ENCODE measurements at regions not wholly inside any gene's neighbourhood (a gene's known extent, or its start where the extent isn't known, plus 50 kb on each side); places are given as distances from the start of the nearest gene placed in this dataset.
"Not testable (repeated sequence)": the region's sequence is repeated elsewhere in the genome, so short reads cannot be mapped to it uniquely, and the experiment has no call there.

DNA sequence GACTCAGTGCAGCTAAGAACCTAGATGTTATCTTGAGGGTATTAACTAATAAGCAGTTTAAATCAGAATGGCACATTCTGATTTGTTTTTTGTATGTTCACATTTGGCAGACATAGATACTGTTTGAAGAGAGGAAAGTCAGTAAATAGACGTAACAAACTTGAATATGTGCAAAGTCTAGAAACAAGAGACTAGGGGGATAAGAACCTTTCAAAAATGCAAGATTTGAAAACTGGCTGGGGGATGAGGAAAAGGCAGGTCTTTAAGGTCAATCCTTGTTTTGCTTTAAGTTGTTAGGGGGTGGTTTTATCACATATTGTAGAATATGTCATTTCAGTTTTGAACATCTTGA, 136.5 kb downstream of the ZNF92 start:
- not testable (repeated sequence) for DNase-seq (ENCODE audit: low spot score)

DNA sequence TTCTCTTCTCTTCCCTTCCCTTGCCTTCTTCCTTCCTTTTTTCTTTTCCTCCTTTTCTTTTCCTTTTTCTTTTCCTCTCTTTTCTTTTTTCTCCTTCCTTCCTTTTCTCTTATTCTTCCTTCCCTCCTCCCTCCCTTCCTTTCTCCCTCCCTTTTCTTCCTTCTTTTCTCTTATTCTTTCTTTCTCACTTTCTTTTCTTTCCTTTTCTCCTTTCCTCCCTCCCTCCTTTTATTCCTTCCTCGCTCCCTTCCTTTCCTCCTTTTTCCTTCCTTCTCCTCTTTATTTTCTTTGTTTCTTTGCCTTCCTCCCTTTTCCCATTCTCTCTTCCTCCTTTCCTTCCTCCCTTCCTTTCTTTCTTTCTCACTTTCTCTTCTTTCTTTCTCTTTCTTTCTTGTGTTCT, 146.1 kb downstream of the ZNF92 start:
- not testable (repeated sequence) for DNase-seq (ENCODE audit: low spot score)

DNA sequence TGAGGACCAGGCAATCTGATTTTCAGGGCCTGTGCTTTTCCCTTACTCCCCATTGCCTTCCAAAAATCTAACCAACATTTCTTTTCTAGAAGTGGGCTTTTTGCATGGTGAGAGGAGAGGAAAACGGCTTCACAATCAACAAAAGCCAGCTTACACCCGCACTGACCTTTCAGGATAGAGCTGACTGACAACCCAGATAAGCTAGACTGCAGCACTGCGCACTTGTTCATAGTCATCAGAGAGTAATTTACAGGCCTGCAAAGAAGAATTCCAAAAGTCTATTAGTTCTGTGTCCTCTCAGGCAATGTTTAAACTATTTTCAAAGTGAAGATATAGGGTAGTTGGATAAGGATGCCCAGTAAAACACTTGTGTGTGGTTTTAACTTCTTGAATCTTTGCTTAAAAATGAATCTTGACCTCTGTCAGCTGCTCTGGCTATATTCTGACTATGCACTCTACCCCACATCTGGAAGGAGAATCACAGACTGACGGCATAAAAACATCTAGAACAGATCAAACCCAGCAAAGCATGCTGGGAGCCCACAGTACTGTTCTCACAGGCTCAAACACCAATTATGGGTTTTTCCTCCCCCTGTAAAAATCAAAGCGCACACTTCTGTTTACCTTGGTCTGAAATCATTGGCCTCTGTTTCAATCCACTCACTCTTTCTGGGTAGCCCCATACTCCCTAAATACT, 172.0 kb downstream of the ZNF92 start:
- not testable (repeated sequence) for DNase-seq (ENCODE audit: low spot score)

DNA sequence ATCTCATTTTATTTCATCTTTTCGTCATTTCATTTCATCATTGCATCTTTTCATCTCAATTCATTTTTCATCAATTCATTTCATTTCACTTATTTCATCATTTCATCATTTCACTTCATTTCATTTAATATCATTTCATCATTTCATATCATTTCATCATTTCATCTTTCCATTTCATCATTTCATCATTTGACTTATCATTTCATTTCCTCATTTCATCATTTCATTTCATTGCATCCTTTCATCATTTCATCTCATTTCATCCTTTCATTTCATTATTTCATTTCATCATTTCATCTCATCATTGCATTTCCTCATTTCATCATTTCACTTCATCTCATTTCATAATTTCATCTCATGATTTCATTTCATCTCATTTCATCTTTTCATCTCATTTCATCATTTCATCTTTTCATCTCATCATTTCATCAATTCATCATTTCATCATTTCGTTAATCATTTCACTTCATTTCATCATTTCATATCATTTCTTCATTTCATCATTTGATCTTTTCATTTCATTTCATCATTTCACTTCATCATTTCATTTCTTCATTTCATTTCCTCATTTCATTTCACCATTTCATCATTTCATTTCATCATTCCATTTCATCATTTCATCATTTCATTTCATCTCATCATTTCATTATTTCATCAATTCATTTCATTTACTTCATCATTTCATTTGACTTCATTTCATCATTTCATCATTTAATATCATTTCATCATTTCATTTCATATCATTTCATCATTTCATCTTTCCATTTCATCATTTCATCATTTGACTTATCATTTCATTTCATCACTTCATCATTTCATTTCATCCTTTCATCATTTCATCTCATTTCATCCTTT, 176.2 kb downstream of the ZNF92 start:
- not testable (repeated sequence) for DNase-seq (ENCODE audit: low spot score)

DNA sequence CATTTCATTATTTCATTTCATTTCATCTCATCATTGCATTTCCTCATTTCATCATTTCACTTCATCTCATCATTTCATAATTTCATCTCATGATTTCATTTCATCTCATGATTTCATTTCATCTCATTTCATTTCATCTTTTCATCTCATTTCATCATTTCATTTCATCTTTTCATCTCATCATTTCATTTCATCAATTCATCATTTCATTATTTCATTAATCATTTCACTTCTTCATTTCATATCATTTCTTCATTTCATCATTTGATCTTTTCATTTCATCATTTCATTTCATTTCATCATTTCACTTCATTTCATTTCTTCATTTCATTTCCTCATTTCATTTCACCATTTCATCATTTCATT, 176.8 kb downstream of the ZNF92 start:
- DNase-seq (ENCODE audit: low spot score): not testable (repeated sequence)

DNA sequence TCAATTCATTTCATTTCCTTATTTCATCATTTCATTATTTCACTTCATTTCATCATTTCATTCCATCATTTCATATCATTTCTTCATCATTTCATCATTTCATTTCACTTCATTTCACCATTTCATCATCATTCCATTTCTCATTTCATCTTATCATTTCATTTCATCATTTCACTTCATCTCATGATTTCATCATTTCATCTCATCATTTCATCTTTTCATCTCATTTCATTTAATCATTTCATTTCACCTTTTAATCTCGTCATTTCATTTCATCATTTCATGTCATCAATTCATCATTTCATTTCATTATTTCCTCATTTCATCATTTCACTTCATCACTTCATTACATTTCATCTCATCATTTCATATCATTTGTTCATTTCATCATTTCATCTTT, 177.4 kb downstream of the ZNF92 start:
- DNase-seq (ENCODE audit: low spot score): not testable (repeated sequence)

DNA sequence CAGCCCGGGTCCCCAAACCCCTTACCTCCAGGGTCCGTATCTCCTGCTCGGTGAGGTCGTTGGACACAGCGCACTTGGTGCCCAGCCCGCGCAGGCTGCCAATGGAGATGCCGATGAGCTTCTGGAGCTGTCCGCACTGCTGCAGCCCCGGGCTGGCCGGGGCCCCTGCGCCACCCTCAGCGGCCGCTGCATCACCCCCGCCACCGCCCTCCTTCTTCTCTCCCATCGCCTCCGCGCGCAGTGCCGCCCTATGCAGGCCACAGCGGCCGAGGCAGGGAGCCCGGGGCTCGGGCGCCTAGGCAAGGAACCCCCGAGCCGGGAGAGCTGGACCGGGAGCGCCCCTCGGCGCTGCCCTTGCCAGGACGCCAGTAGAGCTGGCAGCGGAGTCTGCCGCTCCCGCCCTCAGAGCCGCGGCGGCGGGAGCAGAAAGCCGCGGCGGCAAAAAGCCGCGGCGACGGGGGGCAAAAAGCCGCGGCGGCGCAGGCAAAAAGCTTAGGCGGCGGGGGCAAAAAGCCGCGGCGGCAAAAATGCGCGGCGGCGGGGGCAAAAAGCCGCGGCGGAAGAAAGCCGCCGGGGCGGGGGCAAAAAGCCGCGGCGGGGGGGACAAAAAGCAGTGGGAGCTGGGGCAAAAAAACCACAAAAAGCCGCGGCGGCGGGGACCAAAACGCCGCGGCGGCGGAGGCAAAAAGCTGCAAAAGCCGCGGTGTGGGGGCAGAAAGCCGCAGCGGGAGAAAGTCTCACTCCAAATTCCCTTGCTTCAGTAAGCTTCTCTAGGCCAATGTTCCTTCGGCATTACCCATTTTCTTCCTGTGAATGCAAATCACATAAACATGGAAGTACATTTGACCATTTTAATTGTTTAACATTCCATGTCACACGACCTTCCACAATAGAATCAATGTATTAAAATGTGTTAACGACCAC, 181.2 kb downstream of the ZNF92 start:
- not testable (repeated sequence) for DNase-seq (ENCODE audit: low spot score)

DNA sequence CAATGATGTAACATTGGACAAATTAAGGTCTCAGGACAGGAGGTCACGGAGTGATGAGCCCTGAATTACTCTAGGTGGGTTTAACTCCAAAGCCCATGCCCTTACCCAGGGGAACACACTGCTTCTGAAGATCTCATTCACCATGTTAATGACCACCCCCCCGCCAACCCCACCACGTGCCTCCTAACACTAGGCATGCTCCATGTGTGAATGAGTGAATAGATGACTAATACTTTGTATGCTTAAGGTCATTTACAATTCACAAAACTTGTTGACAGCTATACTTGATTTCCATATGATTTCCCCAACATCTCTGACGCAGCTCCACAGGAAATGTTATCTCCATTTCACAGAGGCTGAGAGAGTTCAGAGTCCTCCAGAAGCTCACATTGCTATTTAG, 184.9 kb downstream of the ZNF92 start:
- DNase-seq (ENCODE audit: low spot score): not testable (repeated sequence)

DNA sequence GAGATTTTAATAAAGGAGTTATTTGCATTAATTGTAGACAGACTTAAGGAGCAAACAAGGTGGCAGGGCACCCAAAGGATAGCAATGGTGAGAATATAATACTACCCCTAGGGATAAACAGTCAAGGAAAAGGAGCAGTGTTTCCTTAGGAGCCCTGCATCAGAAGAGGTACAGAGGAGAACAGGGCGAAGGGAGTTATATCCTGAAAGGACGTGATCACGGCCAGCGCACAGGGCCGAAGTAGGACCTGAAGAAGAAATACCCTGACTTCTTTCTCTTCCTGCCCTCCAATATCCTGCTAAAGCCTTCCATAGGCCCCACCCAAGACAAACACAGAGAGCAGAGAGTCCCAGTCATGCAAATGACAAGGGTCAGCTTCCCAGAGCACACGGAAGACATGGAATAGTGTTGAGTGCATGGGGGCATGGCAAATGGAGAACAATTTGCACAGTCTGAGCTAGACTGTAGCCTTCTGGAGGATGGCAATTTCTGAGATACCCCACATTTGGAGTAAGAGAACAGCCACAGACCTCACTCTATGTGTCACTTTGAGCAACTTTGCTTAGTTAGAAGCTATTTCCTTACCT, 188.2 kb downstream of the ZNF92 start:
- DNase-seq (ENCODE audit: low spot score): not testable (repeated sequence)

DNA sequence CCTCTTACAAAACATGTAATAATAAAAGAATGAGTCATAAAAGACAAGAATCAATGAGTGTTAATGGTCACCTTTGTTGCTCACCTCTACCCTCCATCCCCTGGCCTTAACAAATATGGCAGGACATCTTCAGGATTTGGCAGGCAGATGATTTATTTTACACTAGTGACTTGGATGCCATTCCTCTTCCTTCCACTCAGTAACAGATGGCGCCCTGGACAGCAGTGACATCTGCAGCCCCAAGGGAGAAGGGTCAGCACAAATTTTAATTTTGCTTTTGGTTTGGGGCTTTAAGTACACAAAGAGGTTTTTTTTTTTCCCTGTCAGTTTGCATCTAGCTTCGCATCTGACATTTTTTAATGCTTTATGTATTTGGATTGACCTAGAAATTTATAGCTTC, 188.9 kb downstream of the ZNF92 start:
- not testable (repeated sequence) for DNase-seq (ENCODE audit: low spot score)

DNA sequence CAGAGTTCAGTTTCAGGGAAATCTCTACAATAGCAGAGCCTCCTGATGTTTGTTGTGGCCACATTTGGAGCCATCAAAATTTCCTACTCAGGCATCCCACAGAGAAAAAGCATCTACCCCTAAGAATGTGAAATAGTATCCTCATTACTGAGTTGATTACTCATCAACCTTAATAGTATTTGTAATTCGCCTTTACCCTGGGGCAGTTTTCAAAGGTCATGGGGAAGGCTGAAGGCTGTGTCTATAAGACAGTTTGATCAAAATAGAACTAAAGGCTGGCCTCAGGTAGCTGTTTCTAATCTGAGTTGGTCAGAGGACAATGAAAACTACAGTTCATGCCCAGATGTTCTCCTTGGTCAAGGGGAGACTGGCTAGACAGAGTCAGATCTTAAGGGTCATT, 189.7 kb downstream of the ZNF92 start:
- not testable (repeated sequence) for DNase-seq (ENCODE audit: low spot score)

DNA sequence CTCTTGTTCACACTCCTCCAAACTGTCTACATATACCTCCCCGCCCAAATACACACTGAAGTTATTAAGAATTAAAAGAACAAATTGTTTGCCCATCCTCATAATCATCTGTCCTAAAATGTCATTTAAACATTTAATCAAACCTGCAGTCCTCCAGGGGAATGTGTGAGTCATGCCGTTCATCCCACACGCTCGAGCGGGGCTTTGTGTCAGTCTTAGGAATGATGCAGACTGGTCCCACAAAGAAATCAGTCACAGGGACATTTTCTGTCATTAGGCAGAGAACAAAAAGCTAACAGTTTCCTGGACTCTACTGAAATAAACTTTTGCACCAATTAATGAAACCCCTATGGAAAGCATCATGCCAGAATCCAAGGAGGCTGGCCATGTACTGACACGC, 194.6 kb downstream of the ZNF92 start:
- not testable (repeated sequence) for DNase-seq (ENCODE audit: low spot score)

DNA sequence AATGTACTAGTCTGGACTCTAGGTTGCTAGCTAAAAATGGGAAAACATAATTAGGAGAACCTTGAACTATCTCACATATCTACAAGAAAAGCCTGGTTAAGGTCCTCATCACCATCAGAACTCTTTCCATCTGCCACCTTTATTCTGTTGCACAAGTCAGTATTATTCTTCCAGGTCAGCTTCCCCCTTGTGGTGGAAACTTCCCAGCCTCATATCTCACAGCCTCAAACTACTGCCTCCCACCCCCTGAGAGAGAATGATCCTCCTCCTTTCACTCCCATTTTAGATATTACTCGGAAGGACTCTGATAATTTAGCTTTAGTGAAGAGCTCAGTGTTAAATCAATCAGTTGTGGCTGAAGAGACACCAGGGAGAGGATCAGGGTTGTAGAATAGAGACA, 197.3 kb downstream of the ZNF92 start:
- not testable (repeated sequence) for DNase-seq (ENCODE audit: low spot score)

DNA sequence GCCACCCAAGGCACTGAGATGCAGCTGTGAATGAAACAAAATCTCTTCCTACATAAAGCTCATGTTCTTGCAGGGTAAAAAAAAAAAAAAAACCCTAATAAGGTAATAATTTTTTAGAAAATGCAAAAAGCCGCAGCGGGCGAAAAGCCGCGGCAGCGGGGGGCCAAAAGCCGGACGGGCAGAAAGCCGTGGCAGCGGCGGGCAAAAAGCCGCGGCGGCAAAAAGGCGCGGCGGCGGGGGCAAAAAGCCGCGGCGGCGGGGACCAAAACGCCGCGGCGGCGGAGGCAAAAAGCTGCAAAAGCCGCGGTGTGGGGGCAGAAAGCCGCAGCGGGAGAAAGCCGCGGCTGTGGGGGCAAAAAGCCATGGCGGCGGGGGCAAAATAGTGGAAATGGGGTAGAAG, 198.9 kb downstream of the ZNF92 start:
- not testable (repeated sequence) for DNase-seq (ENCODE audit: low spot score)

DNA sequence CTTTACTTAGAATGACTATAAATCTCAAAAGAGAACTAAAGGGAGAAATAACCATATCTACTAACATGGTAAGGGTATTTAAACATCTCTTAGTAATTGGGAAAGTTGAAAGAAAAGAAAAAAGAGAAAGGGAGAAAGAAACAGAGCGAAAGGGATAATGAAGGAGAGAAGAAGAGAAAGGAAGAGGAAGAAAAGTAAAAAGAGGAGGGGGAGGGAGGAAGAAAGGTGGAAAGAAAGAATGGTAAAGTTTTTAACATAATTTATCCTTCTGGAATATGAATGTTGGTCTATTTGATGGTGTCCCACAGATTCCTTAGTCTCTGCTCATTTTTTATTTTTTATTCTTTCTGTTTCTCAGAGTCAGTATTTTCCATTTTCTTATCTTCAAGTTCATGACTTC, 202.7 kb downstream of the ZNF92 start:
- not testable (repeated sequence) for DNase-seq (ENCODE audit: low spot score)

DNA sequence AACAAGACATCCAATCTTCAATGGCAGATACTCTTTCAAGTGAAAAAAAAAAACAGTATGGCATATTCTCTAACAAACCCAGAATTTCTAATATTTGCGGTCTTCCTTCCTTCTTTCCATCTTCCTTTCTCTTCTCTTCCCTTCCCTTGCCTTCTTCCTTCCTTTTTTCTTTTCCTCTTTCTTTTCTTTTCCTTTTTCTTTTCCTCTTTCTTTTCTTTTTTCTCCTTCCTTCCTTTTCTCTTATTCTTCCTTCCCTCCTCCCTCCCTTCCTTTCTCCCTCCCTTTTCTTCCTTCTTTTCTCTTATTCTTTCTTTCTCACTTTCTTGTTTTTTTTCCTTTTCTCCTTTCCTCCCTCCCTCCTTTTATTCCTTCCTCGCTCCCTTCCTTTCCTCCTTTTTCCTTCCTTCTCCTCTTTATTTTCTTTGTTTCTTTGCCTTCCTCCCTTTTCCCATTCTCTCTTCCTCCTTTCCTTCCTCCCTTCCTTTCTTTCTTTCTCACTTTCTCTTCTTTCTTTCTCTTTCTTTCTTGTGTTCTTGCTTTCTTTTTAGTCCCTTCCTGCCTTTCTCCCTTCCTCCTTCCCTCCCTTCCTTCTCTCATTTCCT, 209.0 kb downstream of the ZNF92 start:
- not testable (repeated sequence) for DNase-seq (ENCODE audit: low spot score)

DNA sequence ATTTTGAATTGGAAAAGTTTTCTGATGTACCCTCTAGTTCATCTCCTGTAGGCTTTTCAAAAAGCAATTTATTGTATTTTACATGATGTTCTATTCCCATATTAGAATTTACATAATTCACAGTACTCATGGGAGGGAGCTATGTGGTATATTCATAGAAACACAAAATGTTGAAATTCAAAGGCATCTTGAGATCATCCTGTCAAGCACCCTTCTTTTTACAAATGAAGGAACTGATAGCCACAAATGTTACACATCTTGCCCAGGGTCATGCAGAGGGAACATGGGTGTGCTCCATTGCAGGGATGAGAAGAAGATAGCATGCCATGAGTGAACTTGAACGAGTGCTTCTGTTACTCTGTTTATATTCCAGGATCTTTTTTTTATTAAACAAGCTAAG, 228.8 kb downstream of the ZNF92 start:
- DNase-seq (ENCODE audit: low spot score): not testable (repeated sequence)

DNA sequence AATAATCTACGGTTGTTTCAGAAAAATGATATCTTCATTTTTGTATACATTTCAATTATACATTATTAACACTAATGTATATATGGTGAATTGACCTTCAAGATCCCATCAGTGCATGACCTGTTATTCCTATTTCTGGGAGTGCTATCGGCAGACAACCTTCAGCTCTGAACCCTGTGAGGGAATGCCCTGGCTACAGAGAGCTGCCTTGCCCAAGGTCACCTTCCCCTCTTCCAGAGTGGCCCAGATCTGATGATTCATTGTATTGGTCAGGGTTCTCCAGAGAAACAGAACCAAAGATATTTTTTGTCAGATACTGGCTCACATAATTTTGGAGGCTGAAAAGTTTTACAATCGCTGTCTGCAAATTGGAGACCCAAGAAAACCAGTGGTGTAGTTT, 235.5 kb downstream of the ZNF92 start:
- DNase-seq (ENCODE audit: low spot score): no peak

DNA sequence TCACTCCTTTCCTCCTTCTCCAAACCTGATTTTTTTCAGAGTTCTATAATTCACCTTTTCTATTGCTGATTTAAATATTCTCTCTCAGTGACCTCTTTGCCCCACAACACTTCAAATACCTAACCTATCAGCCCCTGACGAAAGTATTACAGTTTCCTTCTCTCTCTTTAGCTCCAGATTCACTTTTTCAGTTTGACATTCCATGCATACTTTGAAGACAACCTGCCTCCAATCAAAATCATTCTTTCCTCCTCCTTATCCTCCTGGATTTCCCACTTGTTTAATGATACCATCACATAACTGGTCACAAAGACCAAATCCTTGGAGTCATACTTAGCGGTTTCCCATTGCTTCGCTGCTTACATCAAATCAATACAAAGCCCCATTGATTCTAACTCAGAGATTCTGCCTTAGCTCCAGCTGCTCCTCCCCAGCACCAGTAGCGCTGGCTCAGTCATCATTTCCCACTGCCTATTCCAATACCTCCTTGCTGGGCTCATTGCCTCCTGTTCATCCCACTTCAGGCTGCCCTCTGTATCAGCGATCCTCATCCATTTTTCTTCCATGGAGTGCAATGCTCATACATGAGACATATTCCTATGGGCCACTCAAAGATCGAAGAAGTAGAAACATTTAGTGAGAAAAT, 240.1 kb downstream of the ZNF92 start:
- not testable (repeated sequence) for DNase-seq (ENCODE audit: low spot score)

DNA sequence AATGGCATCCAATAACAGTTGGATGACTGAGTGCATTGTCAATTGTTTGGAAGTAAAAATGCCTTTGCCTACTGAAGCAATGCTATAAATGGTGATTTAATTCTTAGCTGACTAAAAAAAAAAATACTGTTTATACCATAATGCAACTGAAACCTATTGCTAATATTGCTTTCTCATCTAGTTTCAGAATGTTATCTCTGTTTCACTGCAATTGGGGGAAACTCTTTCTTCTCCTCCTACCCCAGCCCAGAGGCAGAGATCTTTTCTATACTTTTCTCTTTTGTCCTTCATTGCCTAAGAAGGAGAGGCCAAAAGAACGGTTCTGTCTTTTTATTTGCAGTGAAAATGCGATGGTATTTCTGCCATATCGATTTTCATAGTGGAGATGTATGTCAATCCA, 242.5 kb downstream of the ZNF92 start:
- not testable (repeated sequence) for DNase-seq (ENCODE audit: low spot score)

DNA sequence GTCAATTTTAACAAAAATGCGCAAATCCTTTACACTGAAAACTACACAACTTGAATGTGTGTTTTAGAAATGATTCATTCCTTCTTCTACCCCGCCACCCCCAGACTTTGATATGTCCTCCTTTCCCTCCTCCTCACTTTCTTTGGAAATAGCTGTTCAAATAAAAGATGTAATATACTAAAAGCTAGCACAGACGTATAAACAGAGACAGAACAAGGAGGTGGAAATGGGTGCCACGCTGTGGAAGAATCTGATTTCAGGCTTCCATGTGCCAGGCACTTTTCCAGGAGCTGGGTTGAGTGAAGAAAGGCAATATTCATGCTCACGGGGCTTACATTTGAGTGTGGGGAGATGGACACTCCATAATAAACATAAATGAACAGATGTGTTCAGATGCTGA, 246.6 kb downstream of the ZNF92 start:
- not testable (repeated sequence) for DNase-seq (ENCODE audit: low spot score)
